Heart right ventricle (tissue), 16 donors: ENCODE measurements at regions not wholly inside any gene's neighbourhood (a gene's known extent, or its start where the extent isn't known, plus 50 kb on each side); places are given as distances from the start of the nearest gene placed in this dataset.
"Not testable (repeated sequence)": the region's sequence is repeated elsewhere in the genome, so short reads cannot be mapped to it uniquely, and the experiment has no call there.

Source experiments
- ATAC-seq, 8 donors: fragments of 200-7000 bp; cut with Tn5 transposase; one replicate each; pipeline ENCODE4 v1.9.1; 2020; ENCODE audit warnings: mild to moderate bottlenecking in 8 of 8, moderate library complexity in 8 of 8, moderate number of reproducible peaks in 1 of 8
- DNase-seq, 2 donors: peaks; one replicate each; pipeline ENCODE4 v3.0.0-alpha.2; 2020
- H3K27ac ChIP-seq, 10 donors: fragments of 200-600 bp; sonication (generic) in 2 of 10; one replicate each; pipeline versions ENCODE4 v1.5.0 to v1.8.0; 2020 to 2022; ENCODE audit warnings: mild to moderate bottlenecking in 3 of 10
- H3K27me3 ChIP-seq, 7 donors: fragments of 200-600 bp; one replicate each; pipeline ENCODE4 v1.8.0; 2021 to 2022; ENCODE audit warnings: mild to moderate bottlenecking in 2 of 7
- H3K36me3 ChIP-seq, 9 donors: fragments of 200-600 bp; sonication (generic) in 1 of 9; one replicate each; pipeline versions ENCODE4 v1.5.0 to v1.8.0; 2020 to 2022; ENCODE audit warnings: mild to moderate bottlenecking in 2 of 9
- H3K4me1 ChIP-seq, 9 donors: fragments of 200-600 bp; sonication (generic) in 1 of 9; one replicate each; pipeline versions ENCODE4 v1.5.0 to v1.8.0; 2020 to 2022; ENCODE audit warnings: mild to moderate bottlenecking in 4 of 9
- H3K4me3 ChIP-seq, 10 donors: fragments of 200-600 bp; sonication (generic) in 2 of 10; one replicate each; pipeline versions ENCODE4 v1.5.0 to v1.8.0; 2020 to 2022; ENCODE audit warnings: mild to moderate bottlenecking in 7 of 10, moderate library complexity in 2 of 10
- H3K9me3 ChIP-seq, 11 donors: fragments of 200-600 bp in 10 of 11; sonication (generic) in 2 of 11; one replicate each; pipeline versions ENCODE4 v1.5.0 to v1.8.0; 2013 to 2022; ENCODE audit warnings: mild to moderate bottlenecking in 2 of 11, control low read depth in 1 of 11, moderate library complexity in 1 of 11
- CTCF ChIP-seq, 9 donors: fragments of 200-600 bp; sonication (generic) in 2 of 9; IDR thresholded peaks; one replicate each; pipeline versions ENCODE4 v1.5.0 to v1.8.0; 2021 to 2022; ENCODE audit warnings: antibody characterized with exemption in 9 of 9, mild to moderate bottlenecking in 5 of 9, moderate library complexity in 1 of 9
- WGBS, 2 donors: extraction: QIAGEN DNeasy Blood & Tissue Kit; methylation state at CpG; one replicate each; pipeline ENCODE4 v1.1.7; 2013; ENCODE audit warnings: inconsistent platforms in 1 of 2; 5-methylcytosine and 5-hydroxymethylcytosine counted together
- intact Hi-C, 10 donors: fragments of 100-400 bp; cut with DNase I; formaldehyde crosslinking; loops; one replicate each; pipeline versions ENCODE4 v1.11.1 to v1.14.2; 2022
- donor health status: Arrhythmogenic right ventricular cardiomyopathy.
- donor health status: ischemic (EF 13 %, LVEDD 7.1; RV severe dilation, severe dysfunction).
- donor health status: healthy with polysubstance abuse.
- donor health status: DM: no; HTN: yes; CAD: no.
- donor health status: DM: no; HTN: no; CAD: no.
- donor health status: ischemic (EF 25% LVEDD 6.9; RV normal size, moderate dysfunction).
- donor health status: ischemic (EF 25% LVEDD 5.7; RV mildly dilated, moderate dysfunction).
- donor health status: healthy.
- donor health status: DM: yes; HTN: yes; CAD: no.
- donor health status: Ischemic cardiomyopathy.
- donor health status: ischemic (EF 35%, LVEDD 5.7; RV mildly dilated, moderate dysfunction).
- donor health status: nonischemic (EF 11% LVEDD 7.7; RV severe dilation, severe dysfunction).
- donor health status: DM: yes; HTN: yes; CAD: no.
- donor health status: PGD.
- donor health status: ischemic (EF 29% LVEDD 5.4; RV normal size, mild dysfunction).
- donor health status: nonischemic (EF 23%, LVEDD 6.1; RV moderate dilation, normal function).

DNA sequence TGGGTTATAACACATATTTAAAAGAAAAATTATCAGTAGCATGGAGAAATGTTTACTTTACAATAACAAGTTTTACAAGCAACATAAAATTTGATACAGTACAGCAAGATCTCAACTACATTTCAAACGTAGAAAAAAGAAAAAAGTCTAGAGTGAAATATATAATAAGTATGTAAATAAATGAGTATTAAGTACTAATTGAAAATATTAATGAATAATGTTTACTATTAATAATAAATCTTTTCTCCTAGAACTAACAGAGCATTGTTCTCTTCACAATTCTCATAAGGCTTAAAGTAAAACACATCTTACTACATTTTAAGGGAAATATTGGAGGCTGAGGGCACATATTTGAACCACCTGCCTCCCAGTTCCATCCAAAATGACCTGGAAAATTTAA, 72.1 kb downstream of the TMEM212 start:
- DNase-seq, result no peak
- no peaks in the 10 kb centered on the region for H3K4me1 ChIP-seq
- H3K4me3 ChIP-seq, result no peak overlapping the region
- ATAC-seq, result no peak
- WGBS, 2 donors, result 79 to 81% methylated on average over 1 of the region's 1 CpG
- intact Hi-C loops, result no loop called here
- H3K9me3 ChIP-seq, result peaks cover 0 to 16% (median 0%) of the 10 kb centered on the region in 11 donors
- no peaks in the 10 kb centered on the region for H3K27me3 ChIP-seq
- no peaks in the 10 kb centered on the region for H3K36me3 ChIP-seq
- no peak overlapping the region for H3K27ac ChIP-seq
- no peak for TF ChIP-seq CTCF (IDR thresholded peaks at IDR 0.05)

DNA sequence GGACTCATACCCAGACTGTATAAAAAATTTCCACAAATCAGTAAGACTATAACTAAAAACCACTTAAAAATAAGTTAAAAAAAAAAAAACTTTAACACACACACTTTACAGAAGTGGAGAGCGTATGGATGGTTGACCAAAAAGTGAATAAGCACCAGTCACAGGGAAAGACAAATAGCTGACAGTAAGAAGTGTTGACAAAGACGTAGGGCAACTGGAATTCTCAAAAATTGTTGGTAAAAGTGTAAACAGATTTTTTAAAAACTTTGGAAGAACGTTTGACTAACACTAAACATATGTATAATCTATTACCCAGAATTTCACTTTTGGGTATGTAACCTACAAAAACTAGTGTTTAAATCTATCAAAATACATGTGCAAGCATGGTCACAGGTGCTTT, 73.7 kb downstream of the TMEM212 start:
- intact Hi-C loops, result no loop called here
- no peaks in the 10 kb centered on the region for H3K27me3 ChIP-seq
- H3K9me3 ChIP-seq, result peaks cover 0 to 24% (median 5%) of the 10 kb centered on the region in 11 donors
- ATAC-seq (no peak), DNase-seq (no peak)
- TF ChIP-seq CTCF (IDR thresholded peaks at IDR 0.05), result no peak
- WGBS, 2 donors, result 88 to 89% methylated on average over 3 of the region's 3 CpGs
- H3K4me1 ChIP-seq, result no peaks in the 10 kb centered on the region
- H3K27ac ChIP-seq, result no peak overlapping the region
- H3K36me3 ChIP-seq, result no peaks in the 10 kb centered on the region
- H3K4me3 ChIP-seq, result no peak overlapping the region

- H3K4me3 ChIP-seq, H3K27ac ChIP-seq, DNase-seq, H3K4me1 ChIP-seq, intact Hi-C loops, H3K27me3 ChIP-seq, ATAC-seq, H3K36me3 ChIP-seq: not testable (repeated sequence)
- H3K9me3 ChIP-seq, result peaks cover 0 to 49% (median 20%) of the 10 kb centered on the region in 11 donors
- WGBS, 2 donors, result 57 to 74% methylated on average over 1 of the region's 1 CpG
Measured at GRCh38 chr3:171922629-171923028, 79.5 kb downstream of the TMEM212 start.

DNA sequence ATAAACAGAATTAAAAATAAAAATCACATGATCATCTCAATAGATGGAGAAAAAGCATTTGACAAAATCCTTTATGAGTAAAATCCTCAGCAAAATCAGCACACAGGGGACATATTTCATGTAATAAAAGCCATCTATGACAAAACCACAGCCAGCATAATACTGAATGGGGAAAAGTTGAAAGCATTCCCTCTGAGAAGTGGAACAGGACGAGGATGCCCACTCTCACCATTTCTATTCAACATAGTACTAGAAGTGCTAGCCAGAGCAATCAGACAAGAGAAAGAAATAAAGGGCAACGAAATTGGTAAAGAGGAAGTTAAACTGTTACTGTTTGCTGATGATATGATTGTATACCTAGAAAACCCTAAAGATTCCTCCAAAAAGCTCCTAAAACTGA, 80.5 kb downstream of the TMEM212 start:
- ATAC-seq, H3K4me3 ChIP-seq, H3K36me3 ChIP-seq, intact Hi-C loops, H3K27ac ChIP-seq, H3K4me1 ChIP-seq, H3K27me3 ChIP-seq, DNase-seq: not testable (repeated sequence)
- 84 to 88% methylated on average over 2 of the region's 2 CpGs for WGBS, 2 donors
- H3K9me3 ChIP-seq, result peaks cover 0 to 49% (median 20%) of the 10 kb centered on the region in 11 donors

DNA sequence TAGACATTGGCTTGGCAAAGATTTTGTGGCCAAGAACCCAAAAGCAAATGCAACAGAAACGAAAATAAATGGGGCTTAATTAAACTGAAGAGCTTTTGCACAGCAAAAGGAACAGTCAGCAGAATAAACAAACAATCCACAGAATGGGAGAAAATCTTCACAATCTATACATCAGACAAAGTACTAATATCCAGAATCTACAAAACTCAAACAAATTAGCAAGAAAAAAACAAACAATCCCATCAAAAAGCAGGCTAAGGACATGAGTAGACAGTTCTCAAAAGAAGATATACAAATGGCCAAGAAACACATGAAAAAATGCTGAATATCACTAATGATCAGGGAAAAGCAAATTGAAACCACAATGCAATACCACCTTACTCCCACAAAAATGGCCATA, 81.7 kb downstream of the TMEM212 start:
- H3K4me3 ChIP-seq, H3K27ac ChIP-seq, intact Hi-C loops, DNase-seq, H3K36me3 ChIP-seq, H3K27me3 ChIP-seq, H3K4me1 ChIP-seq, ATAC-seq: not testable (repeated sequence)
- H3K9me3 ChIP-seq, result peaks cover 0 to 45% (median 20%) of the 10 kb centered on the region in 11 donors
- 78 to 91% methylated on average over 1 of the region's 1 CpG for WGBS, 2 donors

GRCh38 chr3:171932153-171932611, 89.0 kb downstream of the TMEM212 start:
- Histone ChIP-seq H3K9me3 (no peaks in the 10 kb centered on the region), H3K4me1 (peaks cover 0 to 21% (median 0%) of the 10 kb centered on the region in 9 donors), H3K4me3 (peak overlapping the region in 6 of 10 donors; percentile 0 to 32 (median 17)), H3K36me3 (no peaks in the 10 kb centered on the region), H3K27me3 (no peaks in the 10 kb centered on the region), H3K27ac (peak overlapping the region in 4 of 10 donors; percentile 2 to 23 (median 14))
- ATAC-seq (peak in 4 of 8 donors; percentile 18 to 49 (median 25)), DNase-seq (no peak)
- intact Hi-C loops, result no loop called here
- 59 to 61% methylated on average over 10 of the region's 10 CpGs for WGBS, 2 donors
- TF ChIP-seq CTCF (IDR thresholded peaks at IDR 0.05), result no peak
